GM23248 (cell line): ENCODE measurements at regions not wholly inside any gene's neighbourhood (a gene's known extent, or its start where the extent isn't known, plus 50 kb on each side); places are given as distances from the start of the nearest gene placed in this dataset.

Experiments
- EZH2 ChIP-seq: fragments of 200-600 bp; sonication (generic); IDR thresholded peaks from 2 replicates; pipeline ENCODE4 v1.6.1; 2018; ENCODE audit warnings: antibody characterized with exemption, mild to moderate bottlenecking; ENCODE audit not compliant: insufficient read depth, poor library complexity, severe bottlenecking
- EZH2phosphoT487 ChIP-seq: fragments of 200-600 bp; sonication (generic); IDR thresholded peaks from 2 replicates; pipeline ENCODE4 v1.6.1; 2018; ENCODE audit warnings: antibody characterized with exemption, moderate library complexity, mild to moderate bottlenecking, low read depth; ENCODE audit not compliant: insufficient read depth

- TF ChIP-seq EZH2 (no peak), EZH2phosphoT487 (no peak)
Measured at GRCh38 chr9:96067004-96067403, 191.5 kb downstream of the ERCC6L2 start.
